HG03196 (cell line): ENCODE measurements at regions not wholly inside any gene's neighbourhood (a gene's known extent, or its start where the extent isn't known, plus 50 kb on each side); places are given as distances from the start of the nearest gene placed in this dataset.
"Not testable (repeated sequence)": the region's sequence is repeated elsewhere in the genome, so short reads cannot be mapped to it uniquely, and the experiment has no call there.

ENCODE experiments used
- ATAC-seq: cut with Tn5 transposase; IDR thresholded peaks from one replicate; pipeline ENCODE4 v1.9.1; 2021; ENCODE audit not compliant: unreplicated experiment

- no peak for ATAC-seq
These were observed 642.3 kb downstream of the RWDD3 start for GRCh38 chr1:95876276-95876675.

GRCh38 chr1:95879498-95880050 lies 645.6 kb downstream of the RWDD3 start:
- no peak for ATAC-seq

- ATAC-seq, result no peak
These were observed 655.0 kb downstream of the RWDD3 start for GRCh38 chr1:95888941-95889390.

- no peak for ATAC-seq
These were observed 655.4 kb downstream of the RWDD3 start for GRCh38 chr1:95889400-95889799.

- no peak for ATAC-seq
These were observed 659.9 kb downstream of the RWDD3 start for GRCh38 chr1:95893921-95894320.

GRCh38 chr1:95903060-95903459 lies 669.0 kb downstream of the RWDD3 start:
- ATAC-seq, result no peak

- ATAC-seq, result no peak
These were observed 671.9 kb downstream of the RWDD3 start for GRCh38 chr1:95905818-95906395.

- not testable (repeated sequence) for ATAC-seq
These were observed 677.7 kb downstream of the RWDD3 start for GRCh38 chr1:95911739-95912138.

GRCh38 chr1:95916616-95917015 lies 682.6 kb downstream of the RWDD3 start:
- ATAC-seq, result no peak

GRCh38 chr1:95924684-95925083 lies 690.7 kb downstream of the RWDD3 start:
- ATAC-seq, result no peak

- ATAC-seq, result no peak
These were observed 692.3 kb downstream of the RWDD3 start for GRCh38 chr1:95926331-95926730.

GRCh38 chr1:95927061-95927460 lies 693.1 kb downstream of the RWDD3 start:
- no peak for ATAC-seq

- no peak for ATAC-seq
These were observed 701.7 kb downstream of the RWDD3 start for GRCh38 chr1:95935719-95936118.

GRCh38 chr1:95941121-95941798 lies 707.2 kb downstream of the RWDD3 start:
- no peak for ATAC-seq

- ATAC-seq, result no peak
These were observed 714.0 kb downstream of the RWDD3 start for GRCh38 chr1:95948023-95948422.

- ATAC-seq, result no peak
These were observed 717.5 kb downstream of the RWDD3 start for GRCh38 chr1:95951371-95952102.

GRCh38 chr1:95953015-95953414 lies 719.0 kb downstream of the RWDD3 start:
- ATAC-seq, result no peak

- no peak for ATAC-seq
These were observed 720.6 kb downstream of the RWDD3 start for GRCh38 chr1:95954585-95954984.

- ATAC-seq, result no peak
These were observed 722.2 kb downstream of the RWDD3 start for GRCh38 chr1:95956215-95956614.

- no peak for ATAC-seq
These were observed 723.7 kb downstream of the RWDD3 start for GRCh38 chr1:95957748-95958147.

GRCh38 chr1:95966866-95967265 lies 732.9 kb downstream of the RWDD3 start:
- no peak for ATAC-seq

GRCh38 chr1:95974586-95974985 lies 740.6 kb downstream of the RWDD3 start:
- no peak for ATAC-seq
